ENCODE measurements at regions not wholly inside any gene's neighbourhood (a gene's known extent, or its start where the extent isn't known, plus 50 kb on each side); places are given as distances from the start of the nearest gene placed in this dataset.
"Not testable (repeated sequence)": the region's sequence is repeated elsewhere in the genome, so short reads cannot be mapped to it uniquely, and the experiment has no call there.

DNA sequence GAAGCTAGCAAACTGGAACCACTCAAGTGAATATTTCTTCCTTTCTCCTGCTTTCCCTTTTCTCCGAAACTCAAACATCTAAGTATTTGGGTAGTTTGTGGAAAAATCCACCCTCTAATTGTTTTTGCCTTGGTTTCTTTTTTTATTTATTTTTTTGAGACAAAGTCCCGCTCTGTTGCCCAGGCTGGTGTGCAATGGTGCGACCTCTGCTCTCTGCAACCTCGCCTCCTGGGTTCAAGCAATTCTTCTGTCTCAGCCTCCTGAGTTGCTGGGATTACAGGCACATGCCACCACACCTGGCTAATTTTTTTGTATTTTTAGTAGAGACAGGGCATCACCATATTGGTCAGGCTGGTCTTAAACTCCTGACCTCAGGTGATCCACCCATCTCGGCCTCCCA, 96.1 kb upstream of the BANK1 start:
- TF ChIP-seq, protein P1, sequence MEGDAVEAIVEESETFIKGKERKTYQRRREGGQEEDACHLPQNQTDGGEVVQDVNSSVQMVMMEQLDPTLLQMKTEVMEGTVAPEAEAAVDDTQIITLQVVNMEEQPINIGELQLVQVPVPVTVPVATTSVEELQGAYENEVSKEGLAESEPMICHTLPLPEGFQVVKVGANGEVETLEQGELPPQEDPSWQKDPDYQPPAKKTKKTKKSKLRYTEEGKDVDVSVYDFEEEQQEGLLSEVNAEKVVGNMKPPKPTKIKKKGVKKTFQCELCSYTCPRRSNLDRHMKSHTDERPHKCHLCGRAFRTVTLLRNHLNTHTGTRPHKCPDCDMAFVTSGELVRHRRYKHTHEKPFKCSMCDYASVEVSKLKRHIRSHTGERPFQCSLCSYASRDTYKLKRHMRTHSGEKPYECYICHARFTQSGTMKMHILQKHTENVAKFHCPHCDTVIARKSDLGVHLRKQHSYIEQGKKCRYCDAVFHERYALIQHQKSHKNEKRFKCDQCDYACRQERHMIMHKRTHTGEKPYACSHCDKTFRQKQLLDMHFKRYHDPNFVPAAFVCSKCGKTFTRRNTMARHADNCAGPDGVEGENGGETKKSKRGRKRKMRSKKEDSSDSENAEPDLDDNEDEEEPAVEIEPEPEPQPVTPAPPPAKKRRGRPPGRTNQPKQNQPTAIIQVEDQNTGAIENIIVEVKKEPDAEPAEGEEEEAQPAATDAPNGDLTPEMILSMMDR (IDR thresholded peaks at IDR 0.05) = not testable (repeated sequence)
- not testable (repeated sequence) for TF ChIP-seq POLR2A (IDR thresholded peaks at IDR 0.05)

All from adrenal gland (tissue), 5 donors.